Esophagus muscularis mucosa (tissue), 4 donors: ENCODE measurements at regions not wholly inside any gene's neighbourhood (a gene's known extent, or its start where the extent isn't known, plus 50 kb on each side); places are given as distances from the start of the nearest gene placed in this dataset.

Experiments used
- DNase-seq: peaks from one replicate; pipeline ENCODE4 v3.0.0-alpha.2; 2017; ENCODE audit errors: extremely low spot score
- H3K27ac ChIP-seq, 4 donors: fragments of 200-600 bp; sonication (generic); replicated peaks in 1 of 4; 1 replicate in 3 of 4; 2 replicates in 1 of 4; pipeline ENCODE4 v1.5.1; 2016 to 2019; ENCODE audit warnings: mild to moderate bottlenecking in 1 of 4
- H3K27me3 ChIP-seq, 4 donors: fragments of 200-600 bp; sonication (generic); one replicate each; pipeline versions ENCODE4 v1.5.1 to v1.6.0; 2016 to 2019
- H3K36me3 ChIP-seq, 4 donors: fragments of 200-600 bp; sonication (generic); one replicate each; pipeline ENCODE4 v1.5.1; 2016 to 2019
- H3K4me1 ChIP-seq, 4 donors: fragments of 200-600 bp; sonication (generic); one replicate each; pipeline ENCODE4 v1.5.1; 2016 to 2019
- H3K4me3 ChIP-seq, 4 donors: fragments of 200-600 bp; sonication (generic); 1 replicate in 2 of 4; 2 replicates in 2 of 4; pipeline ENCODE4 v1.5.1; 2016 to 2019; ENCODE audit warnings: mild to moderate bottlenecking in 4 of 4, moderate library complexity in 1 of 4
- H3K9me3 ChIP-seq, 4 donors: fragments of 200-600 bp; sonication (generic); 1 replicate in 3 of 4; 2 replicates in 1 of 4; pipeline ENCODE4 v1.5.1; 2016 to 2019
- CTCF ChIP-seq, 3 experiments: fragments of 200-600 bp in 2 of 3; fragments of 450-650 bp in 1 of 3; sonication (generic) in 2 of 3; IDR thresholded peaks; one replicate each; pipeline ENCODE4 v1.5.1; 2017 to 2019; ENCODE audit warnings: antibody characterized with exemption in 3 of 3, mild to moderate bottlenecking in 2 of 3, moderate library complexity in 1 of 3
- EP300 ChIP-seq: sonication (generic); formaldehyde crosslinking; IDR thresholded peaks from one replicate; pipeline ENCODE4 v1.6.1; 2017; ENCODE audit warnings: antibody characterized with exemption
- POLR2A ChIP-seq: fragments of 450-650 bp; IDR thresholded peaks from one replicate; pipeline ENCODE4 v1.6.1; 2017; ENCODE audit warnings: antibody characterized with exemption, moderate library complexity, mild to moderate bottlenecking, low read depth
- POLR2AphosphoS5 ChIP-seq, 2 donors: sonication (generic); formaldehyde crosslinking; IDR thresholded peaks; one replicate each; pipeline ENCODE4 v1.6.1; 2017; ENCODE audit warnings: antibody characterized with exemption in 2 of 2
- WGBS: methylation state at CpG from one replicate; pipeline ENCODE4 v1.1.5; 2018; 5-methylcytosine and 5-hydroxymethylcytosine counted together
- intact Hi-C: fragments of 100-400 bp; cut with DNase I; formaldehyde crosslinking; loops from one replicate; pipeline ENCODE4 v1.15.1; 2023

GRCh38 chr16:54212893-54213292, 73.7 kb downstream of the IRX3 start:
- Histone ChIP-seq H3K9me3 (no peaks in the 10 kb centered on the region), H3K4me1 (peaks cover 0 to 10% (median 4%) of the 10 kb centered on the region in 4 donors), H3K4me3 (no peak overlapping the region), H3K27me3 (peaks cover 0 to 31% (median 0%) of the 10 kb centered on the region in 4 donors), H3K36me3 (no peaks in the 10 kb centered on the region), H3K27ac (no peak overlapping the region)
- TF ChIP-seq EP300, result no peak
- TF ChIP-seq POLR2A, result no peak
- no peak for TF ChIP-seq CTCF (IDR thresholded peaks at IDR 0.05)
- no peak for TF ChIP-seq POLR2AphosphoS5 (IDR thresholded peaks at IDR 0.05)
- intact Hi-C loops, result no loop called here
- WGBS, result 64% methylated on average over 10 of the region's 10 CpGs
- no peak for DNase-seq

GRCh38 chr16:54211203-54211602, 75.4 kb downstream of the IRX3 start:
- no peak overlapping the region for H3K27ac ChIP-seq
- no peaks in the 10 kb centered on the region for H3K9me3 ChIP-seq
- H3K36me3 ChIP-seq, result no peaks in the 10 kb centered on the region
- TF ChIP-seq POLR2A, result no peak
- H3K4me3 ChIP-seq, result no peak overlapping the region
- WGBS, result 66% methylated on average over 5 of the region's 5 CpGs
- no peak for DNase-seq
- peaks cover 0 to 7% (median 3%) of the 10 kb centered on the region in 4 donors for H3K4me1 ChIP-seq
- intact Hi-C loops, result no loop called here
- peaks cover 0 to 41% (median 0%) of the 10 kb centered on the region in 4 donors for H3K27me3 ChIP-seq

GRCh38 chr16:54210452-54211125, 76.0 kb downstream of the IRX3 start:
- DNase-seq, result no peak
- Histone ChIP-seq H3K27me3 (peaks cover 0 to 42% (median 0%) of the 10 kb centered on the region in 4 donors), H3K36me3 (no peaks in the 10 kb centered on the region)

GRCh38 chr16:54208237-54208636, 78.3 kb downstream of the IRX3 start:
- WGBS, result 51% methylated on average over 5 of the region's 5 CpGs
- Histone ChIP-seq H3K4me3 (no peak overlapping the region), H3K27me3 (peaks cover 0 to 42% (median 0%) of the 10 kb centered on the region in 4 donors), H3K36me3 (no peaks in the 10 kb centered on the region), H3K4me1 (no peaks in the 10 kb centered on the region), H3K27ac (no peak overlapping the region), H3K9me3 (no peaks in the 10 kb centered on the region)
- DNase-seq, result no peak
- intact Hi-C loops, result no loop called here
- TF ChIP-seq POLR2A (no peak), EP300 (no peak), CTCF (IDR thresholded peaks at IDR 0.05) (no peak), POLR2AphosphoS5 (IDR thresholded peaks at IDR 0.05) (no peak)

More at GRCh38 chr16:54210452-54211125, 76.0 kb downstream of the IRX3 start:
- H3K9me3 ChIP-seq, result no peaks in the 10 kb centered on the region
- TF ChIP-seq CTCF (IDR thresholded peaks at IDR 0.05) (no peak), EP300 (no peak), POLR2A (no peak), POLR2AphosphoS5 (IDR thresholded peaks at IDR 0.05) (no peak)
- intact Hi-C loops, result no loop called here
- H3K4me1 ChIP-seq, result peaks cover 0 to under 1% (median 0%) of the 10 kb centered on the region in 4 donors
- no peak overlapping the region for H3K4me3 ChIP-seq
- no peak overlapping the region for H3K27ac ChIP-seq
- WGBS, result 81% methylated on average over 16 of the region's 16 CpGs

- no peak overlapping the region for H3K4me3 ChIP-seq
- DNase-seq, result no peak
- no peak for TF ChIP-seq EP300
- no peak for TF ChIP-seq POLR2AphosphoS5 (IDR thresholded peaks at IDR 0.05)
- no peak for TF ChIP-seq CTCF (IDR thresholded peaks at IDR 0.05)
- TF ChIP-seq POLR2A, result no peak
- H3K27ac ChIP-seq, result no peak overlapping the region
- no peaks in the 10 kb centered on the region for H3K36me3 ChIP-seq
- WGBS, result 61% methylated on average over 15 of the region's 15 CpGs
- peaks cover 0 to 39% (median 0%) of the 10 kb centered on the region in 4 donors for H3K27me3 ChIP-seq
- intact Hi-C loops, result no loop called here
- no peaks in the 10 kb centered on the region for H3K4me1 ChIP-seq
- no peaks in the 10 kb centered on the region for H3K9me3 ChIP-seq
These were observed 78.8 kb downstream of the IRX3 start for GRCh38 chr16:54207837-54208236.
